Upper lobe of left lung (tissue), 4 donors: ENCODE measurements at regions not wholly inside any gene's neighbourhood (a gene's known extent, or its start where the extent isn't known, plus 50 kb on each side); places are given as distances from the start of the nearest gene placed in this dataset.

Experiments used
- POLR2A ChIP-seq, 4 donors: fragments of 450-650 bp; IDR thresholded peaks; one replicate each; pipeline ENCODE4 v1.5.1; 2016 to 2017; ENCODE audit warnings: antibody characterized with exemption in 4 of 4, mild to moderate bottlenecking in 2 of 4
- POLR2AphosphoS5 ChIP-seq, 2 donors: sonication (generic); formaldehyde crosslinking; IDR thresholded peaks; one replicate each; pipeline ENCODE4 v1.5.1; 2017; ENCODE audit warnings: antibody characterized with exemption in 2 of 2
- TF ChIP-seq, protein P1 (sequence below), 6 experiments: fragments of 450-650 bp in 4 of 6; fragments of 200-600 bp in 2 of 6; sonication (generic) in 2 of 6; IDR thresholded peaks; one replicate each; pipeline ENCODE4 v1.5.1; 2016 to 2019; ENCODE audit warnings: antibody characterized with exemption in 6 of 6

- TF ChIP-seq, protein P1, sequence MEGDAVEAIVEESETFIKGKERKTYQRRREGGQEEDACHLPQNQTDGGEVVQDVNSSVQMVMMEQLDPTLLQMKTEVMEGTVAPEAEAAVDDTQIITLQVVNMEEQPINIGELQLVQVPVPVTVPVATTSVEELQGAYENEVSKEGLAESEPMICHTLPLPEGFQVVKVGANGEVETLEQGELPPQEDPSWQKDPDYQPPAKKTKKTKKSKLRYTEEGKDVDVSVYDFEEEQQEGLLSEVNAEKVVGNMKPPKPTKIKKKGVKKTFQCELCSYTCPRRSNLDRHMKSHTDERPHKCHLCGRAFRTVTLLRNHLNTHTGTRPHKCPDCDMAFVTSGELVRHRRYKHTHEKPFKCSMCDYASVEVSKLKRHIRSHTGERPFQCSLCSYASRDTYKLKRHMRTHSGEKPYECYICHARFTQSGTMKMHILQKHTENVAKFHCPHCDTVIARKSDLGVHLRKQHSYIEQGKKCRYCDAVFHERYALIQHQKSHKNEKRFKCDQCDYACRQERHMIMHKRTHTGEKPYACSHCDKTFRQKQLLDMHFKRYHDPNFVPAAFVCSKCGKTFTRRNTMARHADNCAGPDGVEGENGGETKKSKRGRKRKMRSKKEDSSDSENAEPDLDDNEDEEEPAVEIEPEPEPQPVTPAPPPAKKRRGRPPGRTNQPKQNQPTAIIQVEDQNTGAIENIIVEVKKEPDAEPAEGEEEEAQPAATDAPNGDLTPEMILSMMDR (IDR thresholded peaks at IDR 0.05), result no peak
- no peak for TF ChIP-seq POLR2A (IDR thresholded peaks at IDR 0.05)
- TF ChIP-seq POLR2AphosphoS5 (IDR thresholded peaks at IDR 0.05), result no peak
Measured at GRCh38 chr2:129361688-129362087, 617.8 kb upstream of the RAB6C start.
